ENCODE measurements at regions not wholly inside any gene's neighbourhood (a gene's known extent, or its start where the extent isn't known, plus 50 kb on each side); places are given as distances from the start of the nearest gene placed in this dataset.

DNA sequence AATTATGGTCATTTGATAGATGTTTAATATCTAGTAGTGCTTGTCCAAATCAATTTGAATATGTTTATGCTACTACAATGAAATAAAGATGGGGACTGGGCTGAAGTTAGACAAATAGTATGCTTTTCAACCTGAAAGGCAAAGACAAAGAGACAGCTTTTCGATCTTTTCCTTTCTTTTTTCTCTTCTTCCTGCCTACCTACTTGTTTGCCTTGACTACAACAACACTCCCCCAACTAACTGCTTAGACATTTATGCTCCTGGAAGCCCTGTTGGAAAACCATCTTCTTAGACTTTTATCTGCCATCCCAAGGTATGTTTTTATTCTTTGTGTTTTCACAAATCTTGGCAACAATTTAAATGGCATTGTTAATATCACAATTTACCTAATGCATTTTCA is 374.4 kb upstream of the DDI1 start:
- peak; percentile 17 to 70 for DNase-seq (ENCODE audit: low read depth in 2 of 2)

DNA sequence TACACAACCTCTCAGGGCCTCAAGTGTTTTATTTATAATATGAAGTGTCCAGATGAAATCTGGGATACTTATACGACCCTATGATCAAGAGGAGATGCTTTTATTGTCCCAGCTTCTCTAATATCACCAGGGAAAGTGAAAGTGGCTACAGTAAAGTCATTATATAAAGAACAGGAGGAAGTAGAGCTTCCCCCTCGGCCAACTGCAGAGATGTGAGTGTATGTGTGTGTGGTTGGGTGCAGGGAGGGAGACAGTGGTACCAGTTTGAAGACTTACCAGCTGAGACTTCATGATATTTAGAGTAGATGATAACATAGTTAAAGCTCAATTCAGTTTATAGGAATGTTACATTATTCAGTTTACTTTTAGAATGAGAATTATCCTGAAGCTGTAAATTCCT is 373.6 kb upstream of the DDI1 start:
- DNase-seq (ENCODE audit: low read depth in 2 of 2), result peak; percentile 29 to 30

DNA sequence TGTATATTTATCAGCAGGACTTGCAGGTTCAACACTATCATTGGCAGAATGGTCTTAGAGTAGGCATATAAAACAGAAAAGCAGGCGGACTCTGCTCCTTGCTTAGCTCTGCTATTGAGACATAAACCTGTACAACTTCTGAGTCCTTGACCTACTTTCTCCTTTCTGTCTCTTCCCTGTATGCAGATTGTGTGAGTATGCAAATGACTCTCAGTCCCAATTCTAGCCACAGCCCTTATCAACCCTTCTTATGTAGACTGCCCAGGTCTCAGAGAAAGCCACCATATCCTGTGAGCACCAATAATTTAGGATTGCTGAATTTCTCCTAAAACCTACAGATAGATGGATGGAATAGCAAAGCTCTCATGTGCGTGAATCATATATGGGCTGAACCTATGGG is 367.6 kb upstream of the DDI1 start:
- DNase-seq (ENCODE audit: low read depth in 2 of 2), result no peak

DNA sequence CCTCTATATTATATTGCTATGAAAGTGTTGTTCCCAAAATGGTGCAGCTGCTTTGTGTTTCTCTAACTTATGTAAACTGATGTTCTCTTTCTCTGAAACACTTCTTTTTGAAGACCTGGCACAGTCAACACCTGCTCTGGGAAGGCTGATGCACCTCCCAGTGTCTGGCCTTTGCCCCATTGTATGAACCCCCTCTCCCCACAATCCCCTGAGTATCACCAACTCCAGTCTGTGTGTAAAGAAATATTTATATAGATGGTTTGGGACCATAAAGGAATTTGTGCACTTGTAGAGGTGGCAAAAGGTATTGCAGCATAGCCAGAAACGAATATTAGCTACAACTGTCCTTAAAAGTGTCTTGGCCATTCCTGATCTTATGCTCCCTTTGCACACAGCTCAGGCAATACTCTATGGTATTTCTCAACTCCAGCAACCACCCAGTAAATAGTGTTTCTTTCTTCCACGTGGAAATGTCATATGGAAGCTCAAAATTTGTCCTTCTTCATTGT is 365.2 kb upstream of the DDI1 start:
- DNase-seq (ENCODE audit: low read depth in 2 of 2), result no peak

DNA sequence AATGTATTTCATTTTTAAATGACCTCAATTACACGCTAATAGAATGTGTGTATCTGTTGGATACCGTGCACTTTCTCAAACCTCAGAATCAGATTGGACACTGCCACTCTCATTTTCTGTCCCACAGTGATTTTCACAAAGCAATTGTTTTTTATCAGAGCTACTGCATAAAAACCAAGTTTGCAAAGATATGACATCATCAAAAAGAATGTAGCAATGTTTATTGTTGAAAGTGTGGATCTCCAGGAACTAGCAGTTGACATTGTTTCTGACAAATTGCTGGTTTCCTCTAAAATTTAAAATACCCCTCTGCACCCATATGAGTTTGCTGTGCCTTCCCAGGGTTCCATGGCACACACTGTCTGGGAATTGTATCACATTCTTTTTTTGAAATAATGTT is 362.7 kb upstream of the DDI1 start:
- peak; percentile 60 to 70 for DNase-seq (ENCODE audit: low read depth in 2 of 2)

DNA sequence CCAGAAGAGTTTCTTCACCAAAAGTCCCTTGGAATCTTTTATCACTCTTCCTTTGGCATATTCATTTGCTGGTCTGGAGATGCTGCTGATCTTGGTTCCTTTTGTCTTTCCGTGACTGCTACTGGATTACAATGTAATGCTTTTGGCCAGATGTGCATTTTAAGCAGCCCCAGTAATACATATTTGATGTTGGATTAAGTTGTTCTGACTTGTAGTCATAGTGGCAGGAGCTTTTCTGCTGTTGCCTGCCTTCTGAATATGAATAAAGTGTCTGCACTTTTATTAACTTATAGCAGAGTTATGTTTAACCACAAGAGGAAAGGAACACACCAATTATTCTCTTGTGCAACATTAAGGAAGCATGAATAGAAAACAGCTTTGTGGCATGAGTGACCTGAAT is 360.0 kb upstream of the DDI1 start:
- no peak for DNase-seq (ENCODE audit: low read depth in 2 of 2)

DNA sequence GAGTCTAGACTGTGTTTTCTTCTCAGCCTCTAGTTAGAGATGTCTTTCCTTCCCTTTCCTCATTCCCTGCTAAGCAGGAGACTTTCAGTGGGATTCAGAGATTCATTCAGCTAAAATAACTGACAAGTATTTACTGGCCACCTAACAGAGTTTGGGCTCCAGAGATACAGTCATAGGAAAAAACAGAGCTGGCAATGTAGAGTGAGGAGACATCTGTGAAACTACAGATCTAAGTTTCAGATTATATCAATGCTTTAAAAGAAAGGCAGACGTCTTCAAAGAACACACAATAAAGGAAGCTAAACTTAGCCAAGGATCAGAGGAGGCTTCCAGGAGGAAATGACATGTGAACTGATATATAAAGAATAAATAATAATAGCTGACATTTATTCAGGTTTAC is 355.6 kb upstream of the DDI1 start:
- peak in 1 of 2 donors; percentile 31 for DNase-seq (ENCODE audit: low read depth in 2 of 2)

DNA sequence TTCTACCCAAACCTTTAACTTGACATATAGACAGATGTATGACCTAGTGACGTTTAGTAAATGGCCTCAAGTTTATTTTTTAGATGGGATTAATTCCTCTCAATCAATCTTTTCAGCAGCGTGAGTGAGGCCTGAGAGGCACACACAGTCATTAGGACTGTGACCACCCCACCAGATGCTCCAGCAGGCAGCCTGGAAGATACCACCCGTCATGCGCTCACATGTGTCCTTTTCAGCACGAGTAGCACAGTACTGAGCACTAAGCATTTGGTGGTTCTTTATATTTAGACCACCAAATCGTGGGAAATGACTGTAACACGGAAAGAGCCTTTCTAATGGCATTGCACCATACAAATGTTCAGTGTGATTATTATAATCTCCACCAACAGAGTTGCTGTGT is 354.6 kb upstream of the DDI1 start:
- no peak for DNase-seq (ENCODE audit: low read depth in 2 of 2)

DNA sequence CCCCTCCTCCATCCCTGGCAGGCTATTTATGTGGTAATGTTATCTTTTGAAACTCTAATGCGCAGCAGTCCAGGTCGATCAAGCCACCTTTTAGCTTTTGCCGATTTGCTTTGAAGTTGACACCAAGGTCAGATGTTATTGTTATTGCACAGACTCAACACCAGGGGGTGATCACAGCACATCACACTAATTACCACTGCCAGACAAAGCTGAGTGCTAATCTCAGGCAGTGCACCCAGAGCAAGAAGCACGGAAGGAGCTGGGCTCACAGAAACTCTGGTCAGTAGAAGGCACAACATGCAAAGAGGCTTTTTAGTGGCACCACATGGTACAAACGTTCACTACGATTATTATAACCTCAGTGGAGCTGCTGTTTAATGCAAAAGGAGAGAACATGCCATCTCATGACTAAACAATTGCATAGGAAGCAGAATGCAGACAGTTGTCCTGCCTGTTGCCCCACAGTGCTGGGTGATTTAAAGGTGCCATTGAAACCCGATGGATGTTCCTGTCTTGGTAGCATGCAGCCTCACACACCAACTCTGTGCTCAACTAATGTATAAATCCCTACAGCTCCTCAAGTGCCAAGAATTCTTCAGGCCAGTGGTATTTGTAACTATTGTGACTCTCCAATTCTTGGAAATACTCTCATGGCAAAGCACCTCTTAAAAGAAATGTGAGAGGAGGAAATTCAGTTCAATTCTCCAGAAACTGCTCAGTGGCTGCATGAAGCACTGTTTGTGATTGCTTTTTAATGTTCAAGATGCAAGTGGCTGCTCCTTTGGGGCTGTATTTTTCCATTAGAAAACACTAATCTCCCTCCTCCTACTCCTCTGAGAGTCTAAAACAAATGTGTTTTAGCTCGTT is 353.9 kb upstream of the DDI1 start:
- peak; percentile 61 to 81 for DNase-seq (ENCODE audit: low read depth in 2 of 2)

DNA sequence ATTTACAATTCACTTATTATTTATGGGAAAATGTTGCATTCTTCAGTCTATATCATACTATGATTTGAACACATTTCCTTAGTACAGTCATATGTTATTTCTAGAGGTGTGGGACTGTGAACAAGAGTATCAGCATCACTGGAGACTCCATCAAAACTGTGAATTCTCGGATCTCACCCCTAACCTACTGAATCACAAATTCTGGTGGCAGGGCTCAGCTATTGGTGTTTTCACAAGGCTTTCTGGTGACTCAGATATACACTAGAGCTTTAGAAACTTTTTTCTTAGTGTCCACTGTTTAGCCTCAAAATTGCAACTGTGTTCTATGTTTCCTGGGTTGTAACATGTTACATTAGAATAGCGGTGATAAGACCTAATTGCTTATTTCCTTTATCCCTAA is 352.9 kb upstream of the DDI1 start:
- DNase-seq (ENCODE audit: low read depth in 2 of 2), result peak in 1 of 2 donors; percentile 61

DNA sequence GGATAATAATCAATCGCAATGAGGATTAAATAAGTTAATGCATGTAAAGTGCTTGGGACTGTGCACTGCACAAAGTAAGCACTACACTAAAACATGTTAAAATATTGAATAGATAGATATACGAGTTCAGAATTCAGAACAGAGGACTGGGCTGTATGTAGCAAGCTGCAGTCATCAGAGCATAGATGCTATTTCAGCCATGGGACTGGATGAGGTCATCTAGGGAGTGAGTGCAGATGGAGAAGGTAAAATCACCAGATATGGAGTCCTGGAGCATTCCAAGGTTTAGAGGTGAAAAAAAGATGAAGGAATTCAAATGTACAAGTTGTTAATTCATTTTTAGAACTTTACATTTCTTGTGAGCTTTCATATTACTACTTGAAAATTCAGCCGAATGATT is 347.5 kb upstream of the DDI1 start:
- no peak for DNase-seq (ENCODE audit: low read depth in 2 of 2)

DNA sequence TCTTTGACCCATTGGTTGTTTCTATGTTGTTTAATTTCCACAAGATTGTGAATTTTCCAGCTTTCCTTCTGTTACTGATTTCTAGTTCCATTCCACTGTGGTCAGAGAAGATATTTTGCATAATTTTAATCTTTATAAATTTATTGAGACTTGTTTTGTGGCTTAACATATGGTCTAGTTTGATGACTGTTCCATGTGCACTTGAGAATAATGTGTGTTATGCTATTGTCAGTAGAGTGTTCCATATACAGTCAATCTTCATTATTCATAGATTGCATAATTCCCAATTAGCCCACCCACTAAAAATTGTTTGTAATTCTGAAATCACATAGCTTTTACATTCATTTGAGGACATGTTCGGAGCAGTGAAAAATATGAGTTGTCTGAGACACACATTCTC is 346.1 kb upstream of the DDI1 start:
- no peak for DNase-seq (ENCODE audit: low read depth in 2 of 2)

DNA sequence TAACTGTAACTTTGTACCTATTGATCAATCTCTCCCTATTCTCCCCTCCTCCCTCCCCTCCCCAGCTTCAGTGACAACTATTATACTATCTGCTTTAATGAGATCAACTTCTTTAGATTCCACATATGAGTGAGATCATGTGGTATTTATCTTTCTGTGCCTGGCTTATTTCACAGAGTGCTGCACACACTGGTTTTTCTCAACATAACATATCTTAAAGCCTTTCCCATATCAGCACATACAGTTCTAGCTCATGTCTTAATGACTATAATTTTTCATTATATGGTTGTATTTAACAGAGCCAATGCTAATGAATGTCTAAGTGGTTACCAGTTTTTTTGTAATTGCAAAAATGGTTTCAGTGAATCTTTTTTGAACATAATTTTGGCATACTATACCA is 340.3 kb upstream of the DDI1 start:
- DNase-seq (ENCODE audit: low read depth in 2 of 2), result no peak

DNA sequence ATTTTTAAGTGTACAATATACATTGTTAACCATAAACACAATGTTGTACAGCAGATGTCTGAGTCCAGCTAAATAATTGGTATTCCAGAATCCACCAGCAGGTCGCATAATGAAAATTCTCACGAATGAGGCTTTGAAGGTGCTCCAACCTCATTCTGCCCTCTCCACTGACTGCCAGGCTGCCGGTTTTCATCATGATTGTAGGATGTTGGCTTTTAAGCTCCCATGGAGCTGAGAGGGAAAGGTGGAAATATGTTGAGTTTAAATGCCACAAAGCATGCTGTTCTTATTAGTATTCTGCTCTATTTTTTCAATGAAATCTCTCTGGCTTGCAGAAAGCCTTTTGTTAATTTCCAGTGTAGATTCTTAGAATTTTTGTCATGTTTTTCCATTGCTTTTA is 337.2 kb upstream of the DDI1 start:
- no peak for DNase-seq (ENCODE audit: low read depth in 2 of 2)

DNA sequence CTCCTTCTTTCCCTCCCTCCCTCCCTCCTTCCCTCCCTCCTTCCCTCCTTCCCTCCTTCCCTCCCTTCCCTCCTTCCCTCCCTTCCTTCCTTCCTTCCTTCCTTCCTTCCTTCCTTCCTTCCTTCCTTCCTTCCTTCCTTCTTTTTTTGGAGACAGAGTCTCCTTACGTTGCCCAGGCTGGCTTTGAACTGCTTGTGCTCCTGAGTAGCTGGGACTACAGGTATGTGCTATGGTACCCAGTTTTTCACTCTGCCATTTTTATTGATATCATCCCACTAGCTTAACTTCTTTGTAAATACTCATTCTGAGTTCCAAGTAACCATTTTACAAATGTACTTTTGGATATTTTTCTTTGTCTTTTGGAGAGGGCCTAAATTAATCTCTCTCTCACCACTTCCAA is 336.8 kb upstream of the DDI1 start:
- no peak for DNase-seq (ENCODE audit: low read depth in 2 of 2)

DNA sequence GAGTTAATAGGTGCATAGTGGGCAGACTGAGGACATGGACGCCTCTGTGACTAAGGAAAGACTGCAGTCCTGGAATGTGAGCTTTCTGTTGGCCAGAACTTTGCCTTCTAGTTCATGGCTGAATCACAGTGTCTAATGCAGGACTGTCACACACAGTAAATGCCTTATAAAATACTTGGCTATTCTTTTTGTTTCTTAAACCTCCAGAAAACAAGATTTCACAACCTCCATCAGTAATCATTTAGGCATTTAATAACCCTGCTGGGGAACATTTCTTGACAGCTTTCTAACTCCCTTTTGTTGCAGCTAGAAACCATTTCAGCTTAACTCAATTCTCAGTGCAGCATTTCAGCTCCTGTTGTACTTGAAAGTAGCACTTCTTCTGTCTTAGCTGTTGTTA is 335.8 kb upstream of the DDI1 start:
- DNase-seq (ENCODE audit: low read depth in 2 of 2), result no peak

DNA sequence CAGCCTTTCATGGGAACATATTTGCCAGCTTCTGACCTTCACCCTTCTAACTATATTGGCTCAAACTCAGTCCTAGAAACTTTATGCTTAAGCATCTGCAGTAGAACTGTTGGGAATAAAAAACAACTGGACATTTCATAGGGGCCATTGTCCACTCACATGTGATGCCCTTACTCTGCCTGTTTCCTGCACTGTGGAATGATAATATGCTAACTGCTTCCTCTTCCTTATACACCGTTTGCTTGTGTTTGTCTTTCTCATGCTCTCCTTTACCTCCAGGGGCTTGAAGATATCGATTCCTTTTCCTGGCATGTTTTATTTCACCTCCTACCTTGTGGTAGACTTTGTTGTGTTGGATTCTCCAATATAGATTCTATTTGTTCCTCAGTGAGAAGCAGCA is 333.0 kb upstream of the DDI1 start:
- peak; percentile 16 to 55 for DNase-seq (ENCODE audit: low read depth in 2 of 2)

DNA sequence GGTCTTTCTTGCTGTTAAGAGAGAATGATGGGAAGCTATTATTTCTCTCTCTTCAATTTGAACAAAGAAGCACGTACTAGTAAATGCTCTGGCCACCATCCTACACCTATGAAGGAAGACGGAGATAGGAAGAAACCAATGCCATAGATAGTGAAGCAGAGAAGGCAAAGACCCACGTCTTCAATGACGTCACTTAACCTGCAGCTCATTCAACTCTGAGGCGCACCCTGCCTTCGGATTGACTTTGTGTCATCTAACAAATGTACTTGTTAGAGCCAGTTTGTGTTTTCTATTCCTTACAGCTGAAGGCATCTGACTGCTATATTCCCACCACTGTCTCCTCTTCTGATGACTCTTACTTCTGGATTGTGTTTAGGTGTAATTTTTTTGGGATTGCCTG is 332.5 kb upstream of the DDI1 start:
- no peak for DNase-seq (ENCODE audit: low read depth in 2 of 2)

DNA sequence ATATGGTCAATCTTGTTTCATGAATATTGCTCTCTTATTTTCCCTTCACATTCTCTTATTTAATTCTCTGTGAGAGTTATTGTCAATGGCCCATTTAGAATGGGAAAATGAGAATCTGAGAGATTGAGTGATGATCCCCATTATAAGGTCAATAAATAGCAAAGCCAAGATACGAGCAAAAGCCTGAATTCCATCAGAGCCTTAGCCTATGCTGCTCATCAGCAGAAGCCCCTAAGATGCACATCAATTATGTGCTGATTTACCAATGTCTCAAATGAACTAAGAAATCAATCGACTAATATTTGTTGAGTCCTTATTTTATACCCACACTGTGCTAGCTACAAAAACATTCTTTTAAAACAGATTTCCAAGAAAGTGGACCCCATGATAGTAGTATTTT is 330.8 kb upstream of the DDI1 start:
- DNase-seq (ENCODE audit: low read depth in 2 of 2), result no peak

DNA sequence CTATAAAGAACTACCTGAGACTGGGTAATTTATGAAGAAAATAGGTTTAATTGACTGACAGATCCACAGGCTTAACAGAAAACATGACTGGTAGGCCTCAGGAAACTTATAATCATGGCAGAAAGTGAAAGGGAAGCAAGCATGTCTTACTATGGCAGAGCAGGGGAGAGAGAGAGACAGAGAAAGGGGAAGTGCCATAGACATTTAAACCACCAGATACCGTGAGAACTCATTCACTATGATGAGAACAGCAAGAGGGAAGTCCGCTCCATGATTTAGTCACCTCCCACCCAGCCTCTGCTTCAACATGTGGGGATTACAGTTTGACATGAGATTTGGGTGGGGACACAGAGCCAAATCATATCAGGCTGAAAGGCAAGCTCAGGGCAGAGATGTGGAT is 327.1 kb upstream of the DDI1 start:
- no peak for DNase-seq (ENCODE audit: low read depth in 2 of 2)

DNA sequence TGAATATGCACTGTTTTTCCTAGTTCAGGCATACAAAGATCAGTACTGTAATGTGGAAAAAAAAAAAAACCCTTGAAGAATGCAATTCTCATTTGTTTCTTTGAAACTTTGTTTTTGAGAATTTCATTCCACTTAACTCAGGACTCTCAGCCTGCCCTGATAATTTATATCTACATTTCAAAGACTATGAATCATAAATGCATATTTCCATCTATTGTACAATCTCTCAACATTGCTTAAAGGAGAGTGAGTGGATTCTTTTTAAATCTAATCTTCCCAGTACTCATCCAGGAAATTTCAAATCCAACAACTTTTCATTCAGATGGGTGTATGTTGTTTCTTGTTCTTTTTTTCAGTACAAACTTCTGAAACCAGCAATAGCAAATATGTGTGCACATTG is 322.2 kb upstream of the DDI1 start:
- no peak for DNase-seq (ENCODE audit: low read depth in 2 of 2)

DNA sequence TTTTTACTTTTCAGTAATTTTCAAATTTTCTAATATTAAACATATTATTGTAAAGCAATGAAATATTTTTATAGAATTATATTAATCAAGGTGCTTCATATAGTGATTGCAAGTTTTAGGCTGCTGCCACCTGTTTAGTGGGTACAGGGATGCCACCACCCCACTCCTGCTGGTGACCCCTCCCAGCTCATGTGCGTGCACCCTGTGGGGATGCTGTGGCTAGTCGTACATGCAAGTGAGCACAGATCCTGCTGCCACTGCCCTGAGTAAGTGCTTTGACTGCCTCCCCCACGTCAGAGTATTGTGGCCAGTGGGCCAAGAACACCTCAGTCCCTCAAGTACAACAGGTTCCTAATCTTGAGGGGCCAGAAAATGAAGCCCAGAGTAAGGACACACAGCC is 320.1 kb upstream of the DDI1 start:
- no peak for DNase-seq (ENCODE audit: low read depth in 2 of 2)

DNA sequence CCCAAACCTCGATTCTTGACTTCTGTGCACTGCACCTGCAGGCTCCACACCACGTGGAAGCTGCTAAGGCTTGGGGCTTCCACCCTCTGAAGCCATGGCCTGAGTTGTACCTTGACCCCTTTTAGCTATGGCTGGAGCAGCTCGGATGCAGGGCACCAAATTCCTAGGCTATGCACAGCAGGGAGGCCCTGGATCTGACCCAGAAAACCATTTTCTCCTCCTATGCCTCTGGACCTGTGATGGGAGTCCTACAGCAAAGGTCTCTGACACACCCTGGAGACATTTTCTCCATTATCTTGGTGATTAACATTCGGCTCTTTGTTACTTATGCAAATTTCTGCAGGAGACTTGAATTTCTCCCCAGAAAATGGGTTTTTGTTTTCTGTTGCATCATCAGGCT is 309.2 kb upstream of the DDI1 start:
- DNase-seq (ENCODE audit: low read depth in 2 of 2), result no peak

DNA sequence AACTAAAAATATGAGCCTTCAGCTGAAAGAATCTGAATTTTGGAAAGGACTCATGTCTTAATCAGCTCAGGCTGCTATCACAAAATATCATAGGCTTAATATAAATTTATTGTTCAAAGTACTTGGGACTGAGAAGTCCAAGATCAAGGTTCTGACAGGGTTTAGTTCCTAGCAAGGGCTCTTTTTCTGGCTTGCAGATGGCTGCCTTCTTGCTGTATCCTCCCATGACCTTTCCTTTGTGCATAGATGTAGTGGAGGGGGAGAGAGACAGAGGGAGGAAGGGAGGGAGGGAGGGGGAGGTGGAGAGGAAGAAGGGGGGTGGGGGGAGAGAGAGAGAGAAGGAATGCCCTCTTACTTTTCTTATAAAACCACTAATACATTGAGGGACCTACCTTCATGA is 306.8 kb upstream of the DDI1 start:
- DNase-seq (ENCODE audit: low read depth in 2 of 2), result no peak

All from dermis microvascular lymphatic vessel endothelial cell (primary cell).